Mammary epithelial cell (primary cell): ENCODE measurements at regions not wholly inside any gene's neighbourhood (a gene's known extent, or its start where the extent isn't known, plus 50 kb on each side); places are given as distances from the start of the nearest gene placed in this dataset.

ENCODE experiments used
- CTCF ChIP-seq, 2 donors: IDR thresholded peaks in 1 of 2; conservative IDR thresholded peaks in 1 of 2; 2 replicates each; pipeline ENCODE4 v1.5.1; 2011 to 2012; ENCODE audit warnings: inconsistent platforms in 2 of 2, low read length in 2 of 2, mild to moderate bottlenecking in 2 of 2, control low read depth in 1 of 2, low read depth in 1 of 2; ENCODE audit not compliant: insufficient read depth in 1 of 2; ENCODE audit errors: extremely low read depth in 1 of 2
- EZH2 ChIP-seq: IDR thresholded peaks from 2 replicates; pipeline ENCODE4 v1.6.1; 2012; ENCODE audit warnings: low read length, inconsistent platforms, borderline replicate concordance

- TF ChIP-seq CTCF (conservative IDR thresholded peaks at IDR 0.05 in 1 of 2, IDR thresholded peaks at IDR 0.05 in 1 of 2; ENCODE audit: extremely low read depth in 1 of 2, insufficient read depth in 1 of 2, low read depth in 1 of 2, low read length in 2 of 2), result no peak
- no peak for TF ChIP-seq EZH2
Observed at GRCh38 chr2:37786191-37786698, 114.8 kb upstream of the CDC42EP3 start.
